Body of pancreas (tissue), 4 donors: ENCODE measurements at regions not wholly inside any gene's neighbourhood (a gene's known extent, or its start where the extent isn't known, plus 50 kb on each side); places are given as distances from the start of the nearest gene placed in this dataset.

ENCODE experiments used
- ATAC-seq: fragments of 150-250 bp; one replicate; pipeline ENCODE4 v1.9.1; 2016
- DNase-seq, 4 donors: peaks; one replicate each; pipeline ENCODE4 v3.0.0-alpha.2; 2019
- H3K27ac ChIP-seq, 4 donors: fragments of 200-600 bp; sonication (generic); 1 replicate in 3 of 4; 2 replicates in 1 of 4; pipeline versions ENCODE4 v1.5.1 to v1.6.1; 2016 to 2019; ENCODE audit warnings: mild to moderate bottlenecking in 1 of 4, mixed read lengths in 1 of 4, moderate library complexity in 1 of 4
- H3K27me3 ChIP-seq, 2 donors: fragments of 200-600 bp; sonication (generic); one replicate each; pipeline ENCODE4 v1.6.0; 2016; ENCODE audit warnings: mild to moderate bottlenecking in 1 of 2
- H3K36me3 ChIP-seq, 2 donors: fragments of 200-600 bp; sonication (generic); replicated peaks in 1 of 2; 2 replicates each; pipeline ENCODE4 v1.5.1; 2016; ENCODE audit warnings: low read depth in 2 of 2; ENCODE audit not compliant: insufficient read depth in 1 of 2
- H3K4me1 ChIP-seq: fragments of 200-600 bp; sonication (generic); one replicate; pipeline ENCODE4 v1.6.0; 2016
- H3K4me3 ChIP-seq, 2 donors: fragments of 200-600 bp; sonication (generic); 1 replicate in 1 of 2; 2 replicates in 1 of 2; pipeline ENCODE4 v1.5.1; 2016 to 2019
- H3K9me3 ChIP-seq, 3 donors: fragments of 200-600 bp; sonication (generic); 1 replicate in 2 of 3; 2 replicates in 1 of 3; pipeline ENCODE4 v1.5.1; 2016
- CTCF ChIP-seq, 7 experiments: fragments of 450-650 bp in 4 of 7; fragments of 200-600 bp in 3 of 7; sonication (generic) in 3 of 7; IDR thresholded peaks; one replicate each; pipeline ENCODE4 v1.5.1; 2016 to 2019; ENCODE audit warnings: antibody characterized with exemption in 7 of 7
- POLR2A ChIP-seq, 3 donors: fragments of 450-650 bp; IDR thresholded peaks; one replicate each; pipeline ENCODE4 v1.6.1; 2016; ENCODE audit warnings: antibody characterized with exemption in 3 of 3, mild to moderate bottlenecking in 2 of 3
- WGBS, 2 donors: methylation state at CpG; one replicate each; pipeline ENCODE4 v1.1.5; 2017; 5-methylcytosine and 5-hydroxymethylcytosine counted together
- intact Hi-C: fragments of 100-400 bp; cut with DNase I; formaldehyde crosslinking; loops from one replicate; pipeline ENCODE4 v1.15.1; 2023

DNA sequence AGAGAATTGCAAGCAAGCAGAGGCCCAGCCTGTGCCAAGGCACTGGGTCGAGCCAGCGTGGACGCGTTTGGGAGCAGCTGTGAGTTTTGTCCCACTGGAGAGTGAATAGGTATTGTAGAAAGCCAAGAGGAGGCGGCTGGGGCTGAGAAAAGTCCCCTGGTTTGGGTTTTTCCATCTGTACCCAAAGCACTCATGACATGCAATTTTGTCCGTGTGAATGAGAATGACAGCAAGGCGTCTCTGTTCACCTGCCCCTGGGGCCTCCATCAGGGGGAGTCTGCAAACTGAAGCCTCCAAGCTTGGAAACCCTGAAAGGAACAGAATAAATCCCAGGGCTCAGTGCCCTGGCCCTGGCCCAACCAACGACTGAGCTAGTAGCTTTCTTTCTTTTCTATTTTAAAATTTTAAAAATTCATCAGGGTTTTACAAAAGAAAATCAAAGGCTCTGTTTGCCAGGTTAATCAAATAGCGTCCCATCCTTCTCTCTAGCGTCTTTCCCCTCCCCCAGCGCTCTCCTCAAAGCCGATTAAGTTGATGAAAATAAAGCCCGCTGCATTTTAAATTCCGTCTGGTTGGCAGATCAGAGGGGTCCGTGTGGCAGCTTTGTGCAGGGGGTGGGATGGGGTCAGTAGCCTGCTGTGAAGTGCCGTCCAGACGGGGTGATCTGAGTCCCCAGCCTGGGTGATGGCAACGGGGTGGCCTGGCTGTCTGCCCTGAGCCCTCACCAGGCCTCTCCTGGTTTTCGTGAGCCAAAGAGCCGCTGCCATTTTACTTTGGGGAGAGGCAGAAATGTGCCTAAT lies 171.0 kb downstream of the KATNIP start:
- Histone ChIP-seq H3K9me3 (no peaks in the 10 kb centered on the region), H3K27me3 (no peaks in the 10 kb centered on the region), H3K27ac (no peak overlapping the region), H3K4me1 (peaks cover 22% of the 10 kb centered on the region), H3K4me3 (no peak overlapping the region), H3K36me3 (no peaks in the 10 kb centered on the region)
- no peak for DNase-seq
- ATAC-seq, result no peak
- TF ChIP-seq POLR2A (IDR thresholded peaks at IDR 0.05), result no peak
- TF ChIP-seq CTCF (IDR thresholded peaks at IDR 0.05), result no peak
- intact Hi-C loops, result no loop called here
- WGBS, 2 donors, result 86 to 91% methylated on average over 19 to 20 of the region's 20 CpGs

DNA sequence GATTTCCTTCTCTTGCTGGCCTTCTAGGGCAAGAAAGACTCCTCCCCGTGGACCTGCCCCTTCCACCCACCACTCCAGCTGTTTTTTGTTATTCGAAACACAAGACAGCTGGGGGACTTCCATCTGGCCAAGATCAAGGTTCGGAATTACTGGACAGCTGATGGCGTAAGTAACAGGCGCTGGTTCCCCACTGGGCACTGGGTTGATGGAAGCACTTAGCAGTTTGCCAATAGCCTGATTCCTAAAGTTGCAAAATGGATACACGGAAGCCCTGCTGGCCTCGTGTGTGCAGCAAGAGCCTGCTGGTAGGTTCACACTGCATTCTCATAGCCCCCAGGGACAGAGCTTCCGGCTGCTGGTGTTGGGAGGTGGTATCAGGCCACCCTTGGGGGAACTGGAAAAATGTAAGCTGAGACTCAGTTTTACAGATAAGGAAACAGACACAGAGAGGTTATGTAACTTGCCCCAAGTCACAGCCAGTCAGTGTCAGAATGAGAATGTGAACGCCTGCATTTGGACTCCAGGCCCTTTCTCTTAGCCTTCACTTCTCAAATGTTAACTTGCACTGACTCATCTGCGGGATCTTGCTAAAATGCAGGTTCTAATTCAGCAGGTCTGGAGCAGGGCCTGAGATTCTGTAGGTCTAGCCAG lies 171.7 kb downstream of the KATNIP start:
- no peak for TF ChIP-seq POLR2A (IDR thresholded peaks at IDR 0.05)
- TF ChIP-seq CTCF (IDR thresholded peaks at IDR 0.05), result no peak
- Histone ChIP-seq H3K4me3 (no peak overlapping the region), H3K4me1 (peaks cover 22% of the 10 kb centered on the region), H3K9me3 (no peaks in the 10 kb centered on the region), H3K27ac (no peak overlapping the region), H3K27me3 (no peaks in the 10 kb centered on the region), H3K36me3 (no peaks in the 10 kb centered on the region)
- DNase-seq (peak; percentile 22 to 56 (median 40)), ATAC-seq (peak; percentile 47)
- intact Hi-C loops, result no loop called here
- 75 to 77% methylated on average over 8 to 10 of the region's 10 CpGs for WGBS, 2 donors

GRCh38 chr16:27722207-27722606 lies 172.3 kb downstream of the KATNIP start:
- DNase-seq (no peak), ATAC-seq (no peak)
- intact Hi-C loops, result no loop called here
- H3K27ac ChIP-seq, result no peak overlapping the region
- H3K4me1 ChIP-seq, result peaks cover 17% of the 10 kb centered on the region
- 63 to 64% methylated on average over 1 of the region's 1 CpG for WGBS, 2 donors
- no peaks in the 10 kb centered on the region for H3K27me3 ChIP-seq
- no peaks in the 10 kb centered on the region for H3K36me3 ChIP-seq
- TF ChIP-seq POLR2A (IDR thresholded peaks at IDR 0.05) (no peak), CTCF (IDR thresholded peaks at IDR 0.05) (no peak)
- no peaks in the 10 kb centered on the region for H3K9me3 ChIP-seq
- H3K4me3 ChIP-seq, result no peak overlapping the region

DNA sequence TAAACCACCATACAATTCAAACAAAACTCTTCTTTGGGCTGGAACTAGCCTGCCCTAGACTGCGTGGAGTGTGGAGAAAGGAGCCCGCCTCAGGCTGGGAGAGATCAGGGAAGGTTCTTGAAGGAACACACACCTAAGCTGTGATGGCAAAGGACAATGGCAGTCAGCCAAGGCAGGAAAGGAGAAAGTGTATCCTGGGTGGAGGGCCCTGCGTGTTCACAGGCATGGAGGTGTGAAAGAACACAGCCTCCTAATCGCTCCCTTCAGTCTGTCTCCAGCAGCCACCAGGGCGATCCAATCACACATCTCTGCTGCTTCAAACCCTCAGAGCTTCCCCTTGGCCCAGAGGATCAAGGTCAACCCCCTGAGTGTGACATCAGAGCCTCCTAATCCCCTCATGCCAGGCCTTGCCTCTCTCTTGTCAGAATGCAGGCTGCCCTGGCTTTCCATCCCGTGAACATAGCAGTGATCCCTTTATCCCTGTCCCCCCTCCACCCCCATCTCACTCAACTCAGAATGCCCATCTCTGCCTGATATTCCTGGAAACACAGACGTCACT lies 173.0 kb downstream of the KATNIP start:
- no peak overlapping the region for H3K27ac ChIP-seq
- intact Hi-C loops, result no loop called here
- TF ChIP-seq POLR2A (IDR thresholded peaks at IDR 0.05) (no peak), CTCF (IDR thresholded peaks at IDR 0.05) (no peak)
- peaks cover 15% of the 10 kb centered on the region for H3K4me1 ChIP-seq
- H3K36me3 ChIP-seq, result no peaks in the 10 kb centered on the region
- DNase-seq (no peak), ATAC-seq (no peak)
- 89 to 91% methylated on average over 7 of the region's 7 CpGs for WGBS, 2 donors
- no peaks in the 10 kb centered on the region for H3K27me3 ChIP-seq
- no peak overlapping the region for H3K4me3 ChIP-seq
- no peaks in the 10 kb centered on the region for H3K9me3 ChIP-seq
